H1 (cell line): ENCODE measurements at regions not wholly inside any gene's neighbourhood (a gene's known extent, or its start where the extent isn't known, plus 50 kb on each side); places are given as distances from the start of the nearest gene placed in this dataset.

Experiments used
- CTCF ChIP-seq, 3 experiments: IDR thresholded peaks; 1 replicate in 2 of 3; 2 replicates in 1 of 3; pipeline versions ENCODE4 v1.5.1 to v1.6.1; 2011; ENCODE audit warnings: low read length in 3 of 3, mild to moderate bottlenecking in 3 of 3, inconsistent platforms in 2 of 3, low read depth in 1 of 3, moderate library complexity in 1 of 3; ENCODE audit not compliant: insufficient read depth in 1 of 3; ENCODE audit errors: control extremely low read depth in 1 of 3
- EZH2 ChIP-seq: fragments of 200-600 bp; sonication (generic); IDR thresholded peaks from 2 replicates; pipeline ENCODE4 v1.7.1; 2012; ENCODE audit warnings: low read depth, mild to moderate bottlenecking, moderate library complexity, low read length, inconsistent platforms; ENCODE audit not compliant: severe bottlenecking
- HDAC2 ChIP-seq, 2 experiments: fragments of 300-600 bp in 1 of 2; sonication (generic) in 1 of 2; IDR thresholded peaks; 2 replicates each; pipeline ENCODE4 v1.6.1; 2011 to 2012; ENCODE audit warnings: low read depth in 2 of 2, low read length in 2 of 2, mild to moderate bottlenecking in 2 of 2, moderate library complexity in 2 of 2, borderline replicate concordance in 1 of 2, inconsistent platforms in 1 of 2
- POLR2A ChIP-seq, 2 experiments: IDR thresholded peaks; 1 replicate in 1 of 2; 2 replicates in 1 of 2; pipeline ENCODE4 v1.6.1; 2011; ENCODE audit warnings: low read depth in 2 of 2, low read length in 2 of 2, mild to moderate bottlenecking in 2 of 2; ENCODE audit errors: control extremely low read depth in 1 of 2
- POLR2AphosphoS5 ChIP-seq: IDR thresholded peaks from 2 replicates; pipeline ENCODE4 v1.6.1; 2011; ENCODE audit warnings: low read depth, low read length
- RAD21 ChIP-seq, 2 experiments: IDR thresholded peaks in 1 of 2; conservative IDR thresholded peaks in 1 of 2; 2 replicates each; pipeline ENCODE4 v1.6.1; 2011; ENCODE audit warnings: low read depth in 2 of 2, low read length in 2 of 2, improper control_type of control experiment in 1 of 2, inconsistent platforms in 1 of 2, mild to moderate bottlenecking in 1 of 2, moderate library complexity in 1 of 2
- RBBP5 ChIP-seq: IDR thresholded peaks from 2 replicates; pipeline ENCODE4 v1.7.1; 2012; ENCODE audit warnings: low read depth, mild to moderate bottlenecking, inconsistent platforms, low read length, moderate library complexity, borderline replicate concordance
- SIRT6 ChIP-seq: IDR thresholded peaks from one replicate; pipeline ENCODE4 v1.7.1; 2012; ENCODE audit warnings: low read length, inconsistent platforms

- TF ChIP-seq HDAC2 (IDR thresholded peaks at IDR 0.05; ENCODE audit: borderline replicate concordance in 1 of 2, low read depth in 2 of 2, low read length in 2 of 2) (no peak), POLR2AphosphoS5 (no peak), POLR2A (IDR thresholded peaks at IDR 0.05; ENCODE audit: control extremely low read depth in 1 of 2, low read depth in 2 of 2, low read length in 2 of 2) (no peak), CTCF (IDR thresholded peaks at IDR 0.05; ENCODE audit: control extremely low read depth in 1 of 3, insufficient read depth in 1 of 3, low read depth in 1 of 3, low read length in 3 of 3) (no peak), EZH2 (no peak), SIRT6 (no peak), RBBP5 (no peak), RAD21 (IDR thresholded peaks at IDR 0.05 in 1 of 2, conservative IDR thresholded peaks at IDR 0.05 in 1 of 2; ENCODE audit: low read depth in 2 of 2, low read length in 2 of 2) (no peak)
Measured at GRCh38 chr2:136310005-136310495, 192.1 kb upstream of the CXCR4 start.
